Thoracic aorta (tissue), 2 donors: ENCODE measurements at regions not wholly inside any gene's neighbourhood (a gene's known extent, or its start where the extent isn't known, plus 50 kb on each side); places are given as distances from the start of the nearest gene placed in this dataset.

Experiments
- ATAC-seq: fragments of 150-250 bp; one replicate; pipeline ENCODE4 v1.8.0; 2017; ENCODE audit warnings: low read depth; ENCODE audit not compliant: insufficient number of reproducible peaks, low FRiP score
- DNase-seq: peaks from one replicate; pipeline ENCODE4 v3.0.0-alpha.2; 2020; ENCODE audit warnings: low spot score
- H3K27ac ChIP-seq, 2 donors: fragments of 200-600 bp; sonication (generic); 1 replicate in 1 of 2; 2 replicates in 1 of 2; pipeline ENCODE4 v1.5.1; 2016; ENCODE audit warnings: mild to moderate bottlenecking in 2 of 2, moderate library complexity in 2 of 2
- H3K27me3 ChIP-seq: fragments of 200-600 bp; sonication (generic); replicated peaks from 2 replicates; pipeline ENCODE4 v1.6.0; 2016; ENCODE audit warnings: mild to moderate bottlenecking; ENCODE audit not compliant: insufficient read depth
- H3K36me3 ChIP-seq: fragments of 200-600 bp; sonication (generic); one replicate; pipeline ENCODE4 v1.5.1; 2016
- H3K4me1 ChIP-seq, 2 donors: fragments of 200-600 bp; sonication (generic); 1 replicate in 1 of 2; 2 replicates in 1 of 2; pipeline versions ENCODE4 v1.5.1 to v1.6.0; 2016; ENCODE audit warnings: low read depth in 2 of 2, mild to moderate bottlenecking in 1 of 2; ENCODE audit not compliant: control insufficient read depth in 1 of 2
- H3K4me3 ChIP-seq: fragments of 200-600 bp; sonication (generic); 2 replicates; pipeline ENCODE4 v1.5.1; 2016; ENCODE audit warnings: mild to moderate bottlenecking
- H3K9me3 ChIP-seq: fragments of 200-600 bp; sonication (generic); 2 replicates; pipeline ENCODE4 v1.5.1; 2016
- CTCF ChIP-seq: fragments of 200-600 bp; sonication (generic); IDR thresholded peaks from one replicate; pipeline ENCODE4 v1.5.1; 2019; ENCODE audit warnings: antibody characterized with exemption

DNA sequence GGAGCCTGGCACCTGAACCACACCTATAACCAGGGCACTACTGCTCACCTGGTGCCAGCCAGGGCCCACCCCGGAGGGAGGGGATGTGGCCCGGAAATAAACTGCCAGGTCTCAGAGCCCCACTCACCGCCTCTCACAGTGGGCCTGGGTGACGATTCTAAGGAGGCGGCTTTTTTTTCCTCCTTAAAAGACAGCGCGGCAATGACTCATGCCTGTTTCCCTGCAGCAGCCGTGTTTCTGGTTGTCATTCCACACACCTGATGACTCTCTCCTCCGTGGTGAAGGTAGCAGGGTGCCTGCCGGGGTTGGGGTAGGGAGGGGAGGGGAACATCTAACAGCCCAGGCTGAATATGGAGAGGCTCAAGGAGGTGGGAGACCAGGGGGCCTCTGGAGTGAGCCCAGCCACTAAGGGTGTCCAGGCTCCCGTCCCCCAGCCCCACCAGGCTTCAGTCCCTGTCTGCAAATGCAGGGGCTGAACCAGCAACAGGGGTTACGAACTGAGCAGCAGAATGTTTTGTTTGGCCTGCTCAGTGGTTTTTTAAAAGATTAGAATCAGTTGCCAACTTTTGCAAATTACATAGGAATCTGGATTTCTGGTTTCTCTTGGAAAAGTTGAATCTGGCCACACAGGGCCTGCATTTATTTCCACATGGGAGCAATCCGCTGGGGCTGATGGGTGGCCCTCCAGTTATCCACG, 127.3 kb upstream of the LINGO1 start:
- TF ChIP-seq CTCF = no peak
- Histone ChIP-seq H3K36me3 (no peaks in the 10 kb centered on the region), H3K27me3 (no peaks in the 10 kb centered on the region), H3K4me1 (peaks cover 0 to 5% of the 10 kb centered on the region in 2 donors), H3K9me3 (no peaks in the 10 kb centered on the region), H3K4me3 (no peak overlapping the region), H3K27ac (no peak overlapping the region)
- ATAC-seq (no peak), DNase-seq (no peak)

DNA sequence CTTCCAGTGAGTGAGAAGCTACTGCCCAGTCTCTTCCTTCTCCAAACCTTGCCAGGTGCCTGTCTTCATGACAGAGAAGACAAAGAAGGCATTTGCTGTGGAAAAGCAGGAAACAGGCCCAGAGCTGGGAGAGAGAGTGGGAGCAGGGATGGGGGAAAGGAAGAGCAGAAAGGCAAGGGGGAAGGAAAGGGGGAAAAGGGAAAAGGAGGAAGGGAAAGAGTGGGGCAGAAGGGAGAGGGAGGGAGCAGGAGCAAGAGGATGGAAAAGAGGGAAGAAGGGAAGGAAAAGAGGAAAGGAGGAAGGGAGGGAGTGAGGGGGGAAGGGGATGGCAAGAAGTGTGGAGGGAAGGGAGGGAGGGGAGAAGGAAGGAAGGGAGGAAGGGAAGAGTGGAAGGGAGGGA, 121.2 kb upstream of the LINGO1 start:
- Histone ChIP-seq H3K36me3 (no peaks in the 10 kb centered on the region), H3K27ac (no peak overlapping the region), H3K27me3 (no peaks in the 10 kb centered on the region), H3K4me3 (no peak overlapping the region), H3K4me1 (no peaks in the 10 kb centered on the region), H3K9me3 (no peaks in the 10 kb centered on the region)
- TF ChIP-seq CTCF = no peak
- ATAC-seq (no peak), DNase-seq (no peak)

DNA sequence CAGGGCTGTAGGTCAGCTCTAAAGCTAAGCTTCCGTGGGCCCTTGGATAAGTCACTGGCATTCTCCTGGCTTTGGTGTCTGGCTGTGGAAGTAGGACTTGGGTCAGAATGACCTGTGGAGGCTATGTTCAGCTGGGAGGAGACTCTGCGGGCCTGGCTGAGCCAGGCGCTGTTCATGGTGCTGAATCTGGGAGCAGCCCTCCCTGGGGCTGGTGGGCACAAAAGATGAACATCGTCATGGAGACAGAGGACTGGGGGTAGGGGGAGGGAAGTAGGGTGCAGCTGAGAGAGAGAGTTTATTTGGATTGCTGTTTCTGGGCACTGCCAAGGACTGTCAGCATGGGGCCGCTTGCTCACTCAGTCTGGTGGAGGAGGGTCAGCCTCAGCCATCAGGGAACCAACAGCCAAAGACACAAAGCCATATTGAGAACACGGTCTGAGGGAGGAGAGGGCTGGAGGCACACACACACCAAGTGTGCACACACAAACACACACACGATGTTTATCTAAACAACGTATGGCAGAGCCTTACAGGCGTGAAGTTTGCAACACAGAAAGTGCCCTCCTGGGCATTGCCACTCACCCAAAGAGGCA, 120.7 kb upstream of the LINGO1 start:
- no peak for ATAC-seq
- no peak overlapping the region for H3K27ac ChIP-seq

DNA sequence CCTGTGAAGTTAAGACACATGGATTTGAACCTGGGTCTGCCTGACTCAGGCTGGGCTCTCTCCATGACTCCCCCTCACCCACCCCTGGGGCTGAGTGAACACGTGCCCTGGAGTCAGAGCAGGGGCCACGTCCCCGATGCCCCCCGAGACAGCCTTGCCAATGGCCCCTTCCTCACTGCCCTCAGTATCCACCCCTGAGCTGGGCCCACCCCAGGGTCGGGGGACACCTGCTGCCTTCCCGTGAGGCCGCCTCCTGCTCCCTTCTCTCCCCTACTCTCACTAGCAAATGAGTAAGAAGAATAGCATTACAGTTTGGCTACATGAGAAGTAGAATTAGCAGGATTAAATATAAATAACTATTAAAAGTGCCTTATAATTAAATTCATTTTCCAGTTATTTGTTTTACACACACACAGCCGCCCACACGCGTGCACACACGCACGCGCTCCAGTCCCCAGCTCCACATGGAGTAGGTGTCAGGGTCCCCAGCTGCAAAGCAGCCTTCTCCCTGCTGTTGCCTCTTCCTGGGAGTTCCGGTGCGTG, 117.4 kb upstream of the LINGO1 start:
- no peak for TF ChIP-seq CTCF
- DNase-seq (no peak), ATAC-seq (no peak)
- Histone ChIP-seq H3K36me3 (no peaks in the 10 kb centered on the region), H3K4me3 (no peak overlapping the region), H3K27me3 (no peaks in the 10 kb centered on the region), H3K4me1 (peaks cover 0 to 9% of the 10 kb centered on the region in 2 donors), H3K27ac (no peak overlapping the region), H3K9me3 (no peaks in the 10 kb centered on the region)

More for the DNA sequence above, 120.7 kb upstream of the LINGO1 start:
- Histone ChIP-seq H3K27me3 (no peaks in the 10 kb centered on the region), H3K4me3 (no peak overlapping the region), H3K9me3 (no peaks in the 10 kb centered on the region), H3K4me1 (no peaks in the 10 kb centered on the region), H3K36me3 (no peaks in the 10 kb centered on the region)
- no peak for TF ChIP-seq CTCF
- DNase-seq = no peak

GRCh38 chr15:77749236-77749997, 116.7 kb upstream of the LINGO1 start:
- no peaks in the 10 kb centered on the region for H3K36me3 ChIP-seq
- ATAC-seq (no peak), DNase-seq (no peak)
- H3K27me3 ChIP-seq = no peaks in the 10 kb centered on the region
- no peak for TF ChIP-seq CTCF
- no peaks in the 10 kb centered on the region for H3K9me3 ChIP-seq
- H3K4me3 ChIP-seq = no peak overlapping the region
- peaks cover 0 to 9% of the 10 kb centered on the region in 2 donors for H3K4me1 ChIP-seq
- H3K27ac ChIP-seq = no peak overlapping the region
